BLaER1 (cell line): ENCODE measurements at regions not wholly inside any gene's neighbourhood (a gene's known extent, or its start where the extent isn't known, plus 50 kb on each side); places are given as distances from the start of the nearest gene placed in this dataset.
"Not testable (repeated sequence)": the region's sequence is repeated elsewhere in the genome, so short reads cannot be mapped to it uniquely, and the experiment has no call there.

Experiments
- H3K27ac ChIP-seq: shearing (Covaris generic); formaldehyde crosslinking; 2 replicates; pipeline ENCODE4 v1.8.1; 2022
- H3K27me3 ChIP-seq: shearing (Covaris generic); formaldehyde crosslinking; 2 replicates; pipeline ENCODE4 v1.8.1; 2022
- H3K36me3 ChIP-seq: shearing (Covaris generic); formaldehyde crosslinking; 2 replicates; pipeline ENCODE4 v1.8.1; 2022
- H3K4me1 ChIP-seq: shearing (Covaris generic); formaldehyde crosslinking; 2 replicates; pipeline ENCODE4 v1.8.1; 2022
- H3K4me2 ChIP-seq: shearing (Covaris generic); formaldehyde crosslinking; 2 replicates; pipeline ENCODE4 v1.8.1; 2022
- H3K4me3 ChIP-seq: shearing (Covaris generic); formaldehyde crosslinking; 2 replicates; pipeline ENCODE4 v1.8.1; 2022
- H3K9ac ChIP-seq: shearing (Covaris generic); formaldehyde crosslinking; 2 replicates; pipeline ENCODE4 v1.8.1; 2022
- H3K9me3 ChIP-seq: shearing (Covaris generic); formaldehyde crosslinking; 2 replicates; pipeline ENCODE4 v1.8.1; 2022
- H4K20me1 ChIP-seq: shearing (Covaris generic); formaldehyde crosslinking; 2 replicates; pipeline ENCODE4 v1.8.1; 2022
- Cebpa-rat ChIP-seq: shearing (Covaris generic); IDR thresholded peaks from 2 replicates; pipeline ENCODE4 v1.8.1; 2022

- Histone ChIP-seq H3K4me2 (no peak overlapping the region), H3K9ac (no peak overlapping the region), H4K20me1 (no peaks in the 10 kb centered on the region), H3K27ac (no peak overlapping the region), H3K4me3 (no peak overlapping the region), H3K36me3 (no peaks in the 10 kb centered on the region), H3K4me1 (no peaks in the 10 kb centered on the region), H3K27me3 (no peaks in the 10 kb centered on the region), H3K9me3 (peaks cover 8% of the 10 kb centered on the region; the same call in 1 of the 2 replicates)
- no peak for TF ChIP-seq Cebpa-rat
These were observed 102.1 kb upstream of the NECTIN3 start for GRCh38 chr3:110969229-110970211.

GRCh38 chr3:110971010-110971601 lies 100.5 kb upstream of the NECTIN3 start:
- no peak overlapping the region for H3K4me3 ChIP-seq
- no peak overlapping the region for H3K27ac ChIP-seq
- no peaks in the 10 kb centered on the region for H3K4me1 ChIP-seq
- peaks cover 8% of the 10 kb centered on the region; the same call in 1 of the 2 replicates for H3K9me3 ChIP-seq
- no peak overlapping the region for H3K9ac ChIP-seq
- TF ChIP-seq Cebpa-rat = no peak
- no peaks in the 10 kb centered on the region for H4K20me1 ChIP-seq
- H3K36me3 ChIP-seq = no peaks in the 10 kb centered on the region
- no peaks in the 10 kb centered on the region for H3K27me3 ChIP-seq
- no peak overlapping the region for H3K4me2 ChIP-seq

DNA sequence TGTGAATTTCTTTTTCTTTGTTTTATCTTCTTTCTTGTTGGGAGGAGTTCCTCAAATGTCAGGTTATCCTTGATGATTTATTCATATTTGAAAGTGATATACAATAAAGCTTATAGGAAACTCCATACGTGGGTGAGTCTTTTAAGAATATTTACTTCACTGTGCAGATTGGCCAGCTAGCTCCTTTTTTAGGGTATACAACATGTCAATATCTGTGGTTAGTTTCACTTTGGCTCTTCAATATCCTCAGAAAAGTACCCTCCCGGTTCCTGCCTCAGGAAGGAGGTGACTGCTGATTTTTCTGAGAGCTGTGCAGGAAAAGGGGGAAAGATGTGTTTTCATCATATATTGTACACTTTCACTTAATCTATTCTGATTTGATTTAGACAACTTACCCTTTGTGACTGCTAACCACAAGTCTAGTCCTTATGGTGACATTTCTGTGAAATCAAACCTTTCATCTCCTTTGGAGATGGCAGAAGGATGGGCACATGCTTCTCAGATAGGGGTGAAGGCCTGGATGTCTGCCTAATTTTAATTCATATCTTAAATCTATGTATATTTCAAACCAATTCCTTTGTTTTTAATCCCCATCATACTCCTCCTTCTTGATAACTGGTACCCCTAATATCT lies 98.2 kb upstream of the NECTIN3 start:
- no peaks in the 10 kb centered on the region for H3K4me1 ChIP-seq
- no peak overlapping the region for H3K27ac ChIP-seq
- no peaks in the 10 kb centered on the region for H3K27me3 ChIP-seq
- no peaks in the 10 kb centered on the region for H3K36me3 ChIP-seq
- no peak overlapping the region for H3K9ac ChIP-seq
- H4K20me1 ChIP-seq = no peaks in the 10 kb centered on the region
- no peak overlapping the region for H3K4me2 ChIP-seq
- peaks cover 8% of the 10 kb centered on the region; the same call in 1 of the 2 replicates for H3K9me3 ChIP-seq
- H3K4me3 ChIP-seq = no peak overlapping the region
- no peak for TF ChIP-seq Cebpa-rat

DNA sequence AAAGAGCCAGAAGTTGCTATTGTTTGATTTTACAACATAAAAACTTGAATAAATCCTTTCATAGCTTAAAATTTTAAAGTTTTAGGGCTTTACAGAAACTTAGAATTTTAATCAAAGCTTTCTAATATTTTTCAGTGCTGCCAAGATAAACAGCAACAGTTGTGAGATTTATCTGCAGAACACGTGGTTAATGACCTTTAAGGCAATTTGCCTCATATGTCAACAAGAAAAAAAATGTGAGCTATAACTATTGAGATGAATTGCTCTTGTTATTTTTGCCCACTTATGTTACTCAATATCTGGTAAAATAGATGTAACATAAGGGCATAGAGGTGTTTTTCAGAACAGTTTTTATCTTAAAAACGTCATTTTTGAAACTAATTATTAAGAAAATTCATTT lies 96.7 kb upstream of the NECTIN3 start:
- H3K4me1 ChIP-seq = no peaks in the 10 kb centered on the region
- no peak overlapping the region for H3K4me3 ChIP-seq
- TF ChIP-seq Cebpa-rat = no peak

DNA sequence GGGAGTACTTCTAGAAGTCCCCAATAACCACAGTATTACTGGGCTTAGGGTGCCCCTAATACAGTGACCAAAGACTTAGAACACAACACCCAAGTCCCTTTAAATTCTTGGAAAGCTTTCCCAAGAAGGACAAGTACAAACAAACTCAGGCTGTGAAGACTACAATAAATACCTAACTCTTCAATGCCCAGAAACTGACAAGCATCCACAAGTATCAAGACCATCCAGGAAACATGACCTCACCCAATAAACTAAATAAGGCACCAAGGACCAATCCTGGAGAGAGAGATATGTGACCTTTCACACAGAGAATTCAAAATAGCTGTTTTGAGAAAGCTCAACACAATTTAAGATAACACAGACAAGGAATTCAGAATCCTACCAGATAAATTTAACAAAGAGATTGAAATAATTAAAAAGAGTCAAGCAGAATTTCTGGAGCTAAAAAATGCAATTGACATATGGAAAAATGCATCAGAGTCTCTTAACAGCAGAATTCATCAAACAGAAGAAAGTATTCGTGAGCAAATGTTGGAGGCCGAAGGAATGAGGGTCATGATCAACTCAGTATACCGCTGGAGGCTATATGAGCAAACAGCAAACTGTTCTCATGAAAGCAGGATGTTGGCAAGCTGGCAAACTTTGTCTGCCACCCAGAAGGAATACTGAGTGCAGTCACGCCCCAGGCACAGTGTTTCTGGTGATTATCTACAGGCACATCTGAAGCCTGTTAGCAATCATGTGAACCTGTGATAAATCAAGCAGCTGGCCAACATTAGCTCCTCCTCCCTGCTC lies 87.0 kb upstream of the NECTIN3 start:
- Histone ChIP-seq H3K27me3 (no peaks in the 10 kb centered on the region), H3K9ac (no peak overlapping the region), H3K4me1 (no peaks in the 10 kb centered on the region), H3K4me3 (no peak overlapping the region), H3K4me2 (no peak overlapping the region), H4K20me1 (no peaks in the 10 kb centered on the region), H3K36me3 (no peaks in the 10 kb centered on the region), H3K9me3 (peaks cover 6% of the 10 kb centered on the region; the same call in 1 of the 2 replicates), H3K27ac (no peak overlapping the region)
- TF ChIP-seq Cebpa-rat = no peak

More for the DNA sequence above, 96.7 kb upstream of the NECTIN3 start:
- H3K27ac ChIP-seq = no peak overlapping the region
- no peaks in the 10 kb centered on the region for H3K9me3 ChIP-seq
- H3K9ac ChIP-seq = no peak overlapping the region
- H3K27me3 ChIP-seq = no peaks in the 10 kb centered on the region
- H4K20me1 ChIP-seq = no peaks in the 10 kb centered on the region
- no peak overlapping the region for H3K4me2 ChIP-seq
- H3K36me3 ChIP-seq = no peaks in the 10 kb centered on the region

DNA sequence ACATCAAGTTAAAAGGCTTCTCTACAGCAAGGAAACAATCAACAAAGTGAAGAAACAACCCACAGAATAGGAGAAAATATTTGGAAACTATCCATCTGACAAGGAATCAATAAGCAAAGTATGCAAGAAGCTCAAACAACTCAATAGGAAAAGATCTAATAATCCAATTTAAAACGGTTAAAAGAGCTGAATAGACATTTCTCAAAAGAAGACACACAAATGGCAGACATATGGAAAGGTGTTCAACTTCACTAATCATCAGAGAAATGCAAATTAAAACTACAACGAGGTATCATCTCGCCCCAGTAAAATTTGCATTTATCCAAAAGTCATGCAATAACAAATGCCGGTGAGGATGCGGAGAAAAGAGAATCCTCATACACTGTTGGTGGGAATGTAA lies 82.2 kb upstream of the NECTIN3 start:
- no peak for TF ChIP-seq Cebpa-rat
- Histone ChIP-seq H3K4me3 (no peak overlapping the region), H3K9me3 (peaks cover 6% of the 10 kb centered on the region; the same call in 1 of the 2 replicates), H3K36me3 (no peaks in the 10 kb centered on the region), H4K20me1 (no peaks in the 10 kb centered on the region), H3K4me1 (no peaks in the 10 kb centered on the region), H3K27me3 (no peaks in the 10 kb centered on the region), H3K9ac (no peak overlapping the region), H3K4me2 (no peak overlapping the region), H3K27ac (no peak overlapping the region)

- Histone ChIP-seq H3K4me2 (no peak overlapping the region), H4K20me1 (no peaks in the 10 kb centered on the region), H3K4me3 (no peak overlapping the region), H3K36me3 (no peaks in the 10 kb centered on the region), H3K27ac (no peak overlapping the region), H3K9me3 (no peaks in the 10 kb centered on the region), H3K4me1 (no peaks in the 10 kb centered on the region), H3K9ac (no peak overlapping the region), H3K27me3 (no peaks in the 10 kb centered on the region)
- no peak for TF ChIP-seq Cebpa-rat
These were observed 76.0 kb upstream of the NECTIN3 start for GRCh38 chr3:110995461-110996231.

- H3K4me1 ChIP-seq, H3K9ac ChIP-seq, H3K27ac ChIP-seq, H3K27me3 ChIP-seq, H3K9me3 ChIP-seq, H3K36me3 ChIP-seq, H3K4me2 ChIP-seq, H4K20me1 ChIP-seq, H3K4me3 ChIP-seq: not testable (repeated sequence)
These were observed 72.8 kb upstream of the NECTIN3 start for GRCh38 chr3:110998766-110999165.

DNA sequence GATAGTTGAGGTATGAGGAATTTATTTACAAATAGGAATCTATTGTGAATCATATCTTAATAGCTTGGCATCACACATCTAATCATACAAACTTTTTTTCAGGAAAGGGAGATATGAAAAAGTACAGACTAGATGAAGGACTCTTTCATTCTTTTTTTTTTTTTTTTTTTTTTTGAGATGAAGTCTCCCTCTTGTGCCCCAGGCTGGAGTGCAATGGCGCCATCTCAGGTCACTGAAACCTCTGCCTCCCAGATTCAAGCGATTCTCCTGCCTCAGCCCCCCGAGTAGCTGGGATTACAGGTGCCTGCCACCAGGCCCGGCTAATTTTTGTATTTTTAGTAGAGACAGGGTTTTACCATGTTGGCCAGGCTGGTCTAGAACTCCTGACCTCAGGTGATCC lies 65.1 kb upstream of the NECTIN3 start:
- not testable (repeated sequence) for H3K4me1 ChIP-seq, H3K36me3 ChIP-seq, H3K27ac ChIP-seq, H3K4me2 ChIP-seq, H3K4me3 ChIP-seq, H4K20me1 ChIP-seq, H3K9me3 ChIP-seq, H3K27me3 ChIP-seq, H3K9ac ChIP-seq
